ENCODE measurements at regions not wholly inside any gene's neighbourhood (a gene's known extent, or its start where the extent isn't known, plus 50 kb on each side); places are given as distances from the start of the nearest gene placed in this dataset.

- Histone ChIP-seq H3F3A (ENCODE audit: low read depth) (no peaks in the 10 kb centered on the region), H3K36me3 (ENCODE audit: insufficient read depth, low read length) (no peaks in the 10 kb centered on the region), H2AFZ (ENCODE audit: low read length) (no peak overlapping the region), H3K9ac (ENCODE audit: low read depth, low read length, poor library complexity, severe bottlenecking) (no peak overlapping the region), H3K4me2 (ENCODE audit: low read depth, low read length, poor library complexity, severe bottlenecking) (no peak overlapping the region), H3K9me3 (ENCODE audit: insufficient read depth, low read depth, low read length) (no peaks in the 10 kb centered on the region), H3K9me2 (replicated peaks; ENCODE audit: low read depth, low read length) (no peaks in the 10 kb centered on the region), H3K4me3 (ENCODE audit: low read length, poor library complexity, severe bottlenecking) (no peak overlapping the region), H3K27me3 (ENCODE audit: insufficient read depth, low read length, poor library complexity, severe bottlenecking) (no peaks in the 10 kb centered on the region), H3K79me2 (ENCODE audit: insufficient read depth, low read length) (no peaks in the 10 kb centered on the region), H3K4me1 (ENCODE audit: insufficient read depth, low read length, poor library complexity, severe bottlenecking) (no peaks in the 10 kb centered on the region), H4K20me1 (ENCODE audit: insufficient read depth, low read length, poor library complexity, severe bottlenecking) (no peaks in the 10 kb centered on the region)
- no peak for TF ChIP-seq CTCF (conservative IDR thresholded peaks at IDR 0.05; ENCODE audit: low read length)
- no peak for TF ChIP-seq EZH2phosphoT487 (IDR thresholded peaks at IDR 0.05; ENCODE audit: borderline replicate concordance)
Measured at GRCh38 chr5:1726469-1726865, 73.2 kb downstream of the MRPL36 start.

- Histone ChIP-seq H3K9me3 (ENCODE audit: insufficient read depth, low read depth, low read length) (no peaks in the 10 kb centered on the region), H3K36me3 (ENCODE audit: insufficient read depth, low read length) (no peaks in the 10 kb centered on the region), H3K9me2 (replicated peaks; ENCODE audit: low read depth, low read length) (no peaks in the 10 kb centered on the region), H3K4me1 (ENCODE audit: insufficient read depth, low read length, poor library complexity, severe bottlenecking) (no peaks in the 10 kb centered on the region), H3K27me3 (ENCODE audit: insufficient read depth, low read length, poor library complexity, severe bottlenecking) (no peaks in the 10 kb centered on the region), H3K79me2 (ENCODE audit: insufficient read depth, low read length) (no peaks in the 10 kb centered on the region), H2AFZ (ENCODE audit: low read length) (no peak overlapping the region), H3K9ac (ENCODE audit: low read depth, low read length, poor library complexity, severe bottlenecking) (no peak overlapping the region), H3K4me2 (ENCODE audit: low read depth, low read length, poor library complexity, severe bottlenecking) (no peak overlapping the region), H3K4me3 (ENCODE audit: low read length, poor library complexity, severe bottlenecking) (no peak overlapping the region), H4K20me1 (ENCODE audit: insufficient read depth, low read length, poor library complexity, severe bottlenecking) (no peaks in the 10 kb centered on the region), H3F3A (ENCODE audit: low read depth) (no peaks in the 10 kb centered on the region)
- TF ChIP-seq EZH2phosphoT487 (IDR thresholded peaks at IDR 0.05; ENCODE audit: borderline replicate concordance) (no peak), CTCF (conservative IDR thresholded peaks at IDR 0.05; ENCODE audit: low read length) (no peak)
Measured at GRCh38 chr5:1725641-1726468, 73.8 kb downstream of the MRPL36 start.

GRCh38 chr5:1724822-1725602, 74.6 kb downstream of the MRPL36 start:
- Histone ChIP-seq H3K27me3 (ENCODE audit: insufficient read depth, low read length, poor library complexity, severe bottlenecking) (no peaks in the 10 kb centered on the region), H3K9me2 (replicated peaks; ENCODE audit: low read depth, low read length) (no peaks in the 10 kb centered on the region), H2AFZ (ENCODE audit: low read length) (no peak overlapping the region), H3K4me2 (ENCODE audit: low read depth, low read length, poor library complexity, severe bottlenecking) (no peak overlapping the region), H3K4me3 (ENCODE audit: low read length, poor library complexity, severe bottlenecking) (no peak overlapping the region), H3K36me3 (ENCODE audit: insufficient read depth, low read length) (no peaks in the 10 kb centered on the region), H3K4me1 (ENCODE audit: insufficient read depth, low read length, poor library complexity, severe bottlenecking) (no peaks in the 10 kb centered on the region), H3F3A (ENCODE audit: low read depth) (no peaks in the 10 kb centered on the region), H3K9me3 (ENCODE audit: insufficient read depth, low read depth, low read length) (no peaks in the 10 kb centered on the region; the same call in 1 of the 2 replicates), H3K9ac (ENCODE audit: low read depth, low read length, poor library complexity, severe bottlenecking) (no peak overlapping the region), H3K79me2 (ENCODE audit: insufficient read depth, low read length) (no peaks in the 10 kb centered on the region), H4K20me1 (ENCODE audit: insufficient read depth, low read length, poor library complexity, severe bottlenecking) (no peaks in the 10 kb centered on the region)
- no peak for TF ChIP-seq EZH2phosphoT487 (IDR thresholded peaks at IDR 0.05; ENCODE audit: borderline replicate concordance)
- TF ChIP-seq CTCF (conservative IDR thresholded peaks at IDR 0.05; ENCODE audit: low read length), result no peak
